GM21717 (cell line): ENCODE measurements at regions not wholly inside any gene's neighbourhood (a gene's known extent, or its start where the extent isn't known, plus 50 kb on each side); places are given as distances from the start of the nearest gene placed in this dataset.

Source experiments
- ATAC-seq: cut with Tn5 transposase; IDR thresholded peaks from one replicate; pipeline ENCODE4 v1.9.1; 2021; ENCODE audit warnings: mild to moderate bottlenecking, moderate library complexity; ENCODE audit not compliant: unreplicated experiment

GRCh38 chr12:86838260-86838659 is 582.1 kb upstream of the MGAT4C start:
- no peak for ATAC-seq

GRCh38 chr12:86837246-86837645 is 581.1 kb upstream of the MGAT4C start:
- no peak for ATAC-seq

- no peak for ATAC-seq
Observed at GRCh38 chr12:86834217-86834616, 578.0 kb upstream of the MGAT4C start.

GRCh38 chr12:86827409-86827808 is 571.2 kb upstream of the MGAT4C start:
- no peak for ATAC-seq

GRCh38 chr12:86826051-86826450 is 569.9 kb upstream of the MGAT4C start:
- ATAC-seq: no peak

GRCh38 chr12:86801439-86801838 is 545.2 kb upstream of the MGAT4C start:
- ATAC-seq: no peak

- no peak for ATAC-seq
Observed at GRCh38 chr12:86799616-86800015, 543.4 kb upstream of the MGAT4C start.

GRCh38 chr12:86796550-86796949 is 540.4 kb upstream of the MGAT4C start:
- ATAC-seq: no peak

- no peak for ATAC-seq
Observed at GRCh38 chr12:86788661-86789060, 532.5 kb upstream of the MGAT4C start.

GRCh38 chr12:86787419-86787818 is 531.2 kb upstream of the MGAT4C start:
- no peak for ATAC-seq

- no peak for ATAC-seq
Observed at GRCh38 chr12:86777325-86777724, 521.1 kb upstream of the MGAT4C start.

- ATAC-seq: no peak
Observed at GRCh38 chr12:86774841-86775388, 518.7 kb upstream of the MGAT4C start.

- ATAC-seq: no peak
Observed at GRCh38 chr12:86772696-86773095, 516.5 kb upstream of the MGAT4C start.

- ATAC-seq: no peak
Observed at GRCh38 chr12:86770871-86771270, 514.7 kb upstream of the MGAT4C start.

- no peak for ATAC-seq
Observed at GRCh38 chr12:86748894-86749293, 492.7 kb upstream of the MGAT4C start.

GRCh38 chr12:86744547-86745212 is 488.5 kb upstream of the MGAT4C start:
- no peak for ATAC-seq

- ATAC-seq: no peak
Observed at GRCh38 chr12:86743875-86744536, 487.8 kb upstream of the MGAT4C start.

- no peak for ATAC-seq
Observed at GRCh38 chr12:86741531-86741930, 485.3 kb upstream of the MGAT4C start.

GRCh38 chr12:86735851-86736250 is 479.7 kb upstream of the MGAT4C start:
- peak; percentile 76 for ATAC-seq

GRCh38 chr12:86735072-86735471 is 478.9 kb upstream of the MGAT4C start:
- peak; percentile 69 for ATAC-seq

GRCh38 chr12:86730233-86730632 is 474.0 kb upstream of the MGAT4C start:
- ATAC-seq: no peak

- ATAC-seq: no peak
Observed at GRCh38 chr12:86729739-86730138, 473.5 kb upstream of the MGAT4C start.
